ENCODE measurements at regions not wholly inside any gene's neighbourhood (a gene's known extent, or its start where the extent isn't known, plus 50 kb on each side); places are given as distances from the start of the nearest gene placed in this dataset.

DNA sequence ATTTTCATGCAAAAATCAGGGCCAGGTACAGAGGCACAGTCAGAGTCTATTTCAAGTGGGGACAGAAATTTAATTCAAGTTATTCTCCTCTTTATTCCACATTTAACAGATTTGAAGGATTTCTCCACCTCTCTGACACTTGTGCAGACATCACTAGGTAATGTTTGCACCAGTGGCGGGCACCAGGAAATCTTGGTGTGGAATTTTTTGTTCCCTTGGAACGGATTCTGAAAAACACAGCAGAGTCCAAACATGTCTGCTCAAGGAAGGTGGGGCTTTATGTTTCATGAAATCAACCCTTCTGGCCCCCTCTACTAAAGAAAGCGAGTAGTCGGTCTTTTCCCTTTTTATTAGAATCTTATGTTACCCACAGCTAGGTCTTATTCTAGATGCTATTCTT lies 271.2 kb upstream of the MDFIC2 start:
- H3K4me3 ChIP-seq (ENCODE audit: low read depth, low read length) = no peak overlapping the region
- TF ChIP-seq, protein P1, sequence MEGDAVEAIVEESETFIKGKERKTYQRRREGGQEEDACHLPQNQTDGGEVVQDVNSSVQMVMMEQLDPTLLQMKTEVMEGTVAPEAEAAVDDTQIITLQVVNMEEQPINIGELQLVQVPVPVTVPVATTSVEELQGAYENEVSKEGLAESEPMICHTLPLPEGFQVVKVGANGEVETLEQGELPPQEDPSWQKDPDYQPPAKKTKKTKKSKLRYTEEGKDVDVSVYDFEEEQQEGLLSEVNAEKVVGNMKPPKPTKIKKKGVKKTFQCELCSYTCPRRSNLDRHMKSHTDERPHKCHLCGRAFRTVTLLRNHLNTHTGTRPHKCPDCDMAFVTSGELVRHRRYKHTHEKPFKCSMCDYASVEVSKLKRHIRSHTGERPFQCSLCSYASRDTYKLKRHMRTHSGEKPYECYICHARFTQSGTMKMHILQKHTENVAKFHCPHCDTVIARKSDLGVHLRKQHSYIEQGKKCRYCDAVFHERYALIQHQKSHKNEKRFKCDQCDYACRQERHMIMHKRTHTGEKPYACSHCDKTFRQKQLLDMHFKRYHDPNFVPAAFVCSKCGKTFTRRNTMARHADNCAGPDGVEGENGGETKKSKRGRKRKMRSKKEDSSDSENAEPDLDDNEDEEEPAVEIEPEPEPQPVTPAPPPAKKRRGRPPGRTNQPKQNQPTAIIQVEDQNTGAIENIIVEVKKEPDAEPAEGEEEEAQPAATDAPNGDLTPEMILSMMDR (IDR thresholded peaks at IDR 0.05; ENCODE audit: low read depth, low read length) = no peak

DNA sequence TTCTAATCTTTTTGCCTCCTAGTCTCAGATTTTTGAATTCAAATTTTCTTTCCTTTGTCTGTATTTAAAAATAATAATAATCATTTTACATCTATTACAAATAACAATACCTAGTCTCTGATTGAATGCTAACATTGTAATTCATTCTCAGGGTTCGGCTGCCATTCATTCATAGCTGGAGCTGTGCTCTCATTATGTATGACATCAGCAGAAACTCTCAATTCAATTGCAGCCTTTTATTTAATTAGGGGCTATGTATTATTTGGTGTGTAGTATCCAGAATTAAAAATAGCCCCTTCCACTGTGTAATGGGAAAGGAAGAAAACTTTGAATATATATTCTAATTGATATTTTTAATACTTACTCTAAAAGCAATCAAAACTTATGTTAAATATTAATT lies 270.4 kb upstream of the MDFIC2 start:
- TF ChIP-seq, protein P1 (IDR thresholded peaks at IDR 0.05; ENCODE audit: low read depth, low read length) = no peak
- H3K4me3 ChIP-seq (ENCODE audit: low read depth, low read length) = no peak overlapping the region

DNA sequence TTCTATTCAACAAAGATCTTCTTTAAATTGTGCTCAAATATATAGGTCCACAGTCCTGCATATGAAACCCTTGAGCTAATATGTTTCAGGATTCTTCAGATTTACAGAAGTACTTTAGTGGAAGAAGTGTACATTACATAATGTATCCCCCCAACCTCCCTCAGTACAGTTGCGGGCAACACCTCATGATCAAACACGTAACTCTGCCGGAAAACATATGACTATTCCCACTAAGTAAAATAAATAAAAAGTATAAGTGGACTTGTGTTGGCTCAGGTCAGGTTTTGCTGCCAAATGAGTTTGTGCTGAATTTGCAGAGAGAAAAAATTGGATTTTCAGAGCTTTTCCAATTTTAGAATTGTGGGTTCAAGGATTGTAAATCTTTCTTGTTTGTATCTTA lies 267.6 kb upstream of the MDFIC2 start:
- H3K4me3 ChIP-seq (ENCODE audit: low read depth, low read length) = no peak overlapping the region
- TF ChIP-seq, protein P1 (IDR thresholded peaks at IDR 0.05; ENCODE audit: low read depth, low read length) = no peak

DNA sequence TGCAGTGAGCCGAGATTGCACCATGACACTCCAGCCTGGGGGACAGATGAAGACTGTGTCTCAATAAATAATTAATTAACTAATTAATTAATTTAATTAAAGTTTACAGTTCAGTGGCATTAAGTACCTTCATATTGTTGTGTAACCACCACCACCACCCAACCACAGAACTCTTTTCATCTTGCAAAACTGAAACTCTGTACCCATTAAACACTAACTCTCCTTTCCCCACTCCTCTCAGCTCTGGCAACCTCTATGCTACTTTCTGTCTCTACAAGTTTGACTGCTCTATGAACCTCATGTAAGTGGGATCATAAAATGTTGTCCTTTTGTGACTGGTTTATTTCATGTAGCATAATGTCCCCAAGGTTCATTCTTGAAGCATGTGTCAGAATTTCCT lies 259.3 kb upstream of the MDFIC2 start:
- TF ChIP-seq, protein P1 (IDR thresholded peaks at IDR 0.05; ENCODE audit: low read depth, low read length) = no peak
- no peak overlapping the region for H3K4me3 ChIP-seq (ENCODE audit: low read depth, low read length)

DNA sequence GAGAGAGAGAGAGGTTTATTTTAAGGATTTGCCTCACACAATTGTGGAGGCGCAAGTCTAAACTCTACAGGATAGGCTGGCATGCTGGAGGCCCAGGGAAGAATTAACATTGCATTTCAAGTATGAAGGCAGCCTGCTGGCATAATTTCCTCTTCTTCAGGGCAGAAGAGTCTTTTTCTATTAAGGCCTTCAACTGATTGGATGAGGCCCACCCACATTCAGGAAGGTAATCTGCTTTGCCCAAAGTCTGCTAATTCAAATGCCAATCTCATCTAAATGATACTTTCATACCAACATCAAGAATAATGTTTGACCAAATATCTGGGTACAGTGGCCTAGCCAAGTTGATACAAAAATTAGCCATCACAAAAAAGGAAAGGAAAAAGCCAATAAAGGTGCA lies 258.1 kb upstream of the MDFIC2 start:
- TF ChIP-seq, protein P1 (IDR thresholded peaks at IDR 0.05; ENCODE audit: low read depth, low read length) = no peak
- H3K4me3 ChIP-seq (ENCODE audit: low read depth, low read length) = no peak overlapping the region

DNA sequence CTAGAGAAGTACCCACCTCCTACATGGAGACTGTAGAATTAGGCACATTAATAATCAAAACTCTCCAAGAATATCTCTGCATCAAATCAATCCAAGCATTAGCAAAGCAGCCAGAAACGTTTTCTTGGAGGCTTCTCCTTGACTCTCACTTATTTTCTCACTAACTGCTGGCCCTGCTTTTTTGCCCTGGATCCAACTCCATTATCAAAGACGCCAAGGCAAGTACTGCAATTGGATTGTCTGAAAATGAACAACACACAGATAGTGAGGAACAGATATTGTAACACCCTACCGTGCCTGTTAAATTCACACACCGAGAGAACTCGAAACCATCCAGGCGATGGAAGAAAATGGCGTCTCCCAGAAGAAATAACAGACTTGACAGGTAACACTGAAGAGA lies 256.2 kb upstream of the MDFIC2 start:
- TF ChIP-seq, protein P1 (IDR thresholded peaks at IDR 0.05; ENCODE audit: low read depth, low read length) = no peak
- H3K4me3 ChIP-seq (ENCODE audit: low read depth, low read length) = no peak overlapping the region

DNA sequence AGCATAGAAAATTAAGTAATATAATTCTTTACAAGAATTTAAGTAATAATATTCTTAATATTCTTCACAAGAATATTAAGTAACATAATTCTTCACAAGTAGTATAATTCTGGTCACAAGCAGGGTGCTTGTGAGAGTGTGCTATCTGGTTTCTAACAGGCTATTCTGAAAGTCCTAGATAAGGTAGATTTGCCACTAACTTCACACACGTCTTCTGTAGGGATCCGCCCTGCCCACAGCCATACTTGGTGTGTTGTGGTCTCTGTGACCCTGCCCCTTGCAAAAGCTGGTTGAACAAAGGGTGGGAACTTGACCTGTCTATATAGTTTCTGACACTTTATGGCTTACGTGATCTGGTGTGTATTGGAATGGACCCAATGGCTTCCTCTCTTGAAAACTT lies 253.4 kb upstream of the MDFIC2 start:
- no peak overlapping the region for H3K4me3 ChIP-seq (ENCODE audit: low read depth, low read length)
- TF ChIP-seq, protein P1 (IDR thresholded peaks at IDR 0.05; ENCODE audit: low read depth, low read length) = no peak

All from WI38 (cell line).